ENCODE measurements at regions not wholly inside any gene's neighbourhood (a gene's known extent, or its start where the extent isn't known, plus 50 kb on each side); places are given as distances from the start of the nearest gene placed in this dataset.
"Not testable (repeated sequence)": the region's sequence is repeated elsewhere in the genome, so short reads cannot be mapped to it uniquely, and the experiment has no call there.

GRCh38 chr12:79991586-79991985, 56.7 kb upstream of the PPP1R12A start:
- DNase-seq (ENCODE audit: low read depth in 2 of 2), result no peak

DNA sequence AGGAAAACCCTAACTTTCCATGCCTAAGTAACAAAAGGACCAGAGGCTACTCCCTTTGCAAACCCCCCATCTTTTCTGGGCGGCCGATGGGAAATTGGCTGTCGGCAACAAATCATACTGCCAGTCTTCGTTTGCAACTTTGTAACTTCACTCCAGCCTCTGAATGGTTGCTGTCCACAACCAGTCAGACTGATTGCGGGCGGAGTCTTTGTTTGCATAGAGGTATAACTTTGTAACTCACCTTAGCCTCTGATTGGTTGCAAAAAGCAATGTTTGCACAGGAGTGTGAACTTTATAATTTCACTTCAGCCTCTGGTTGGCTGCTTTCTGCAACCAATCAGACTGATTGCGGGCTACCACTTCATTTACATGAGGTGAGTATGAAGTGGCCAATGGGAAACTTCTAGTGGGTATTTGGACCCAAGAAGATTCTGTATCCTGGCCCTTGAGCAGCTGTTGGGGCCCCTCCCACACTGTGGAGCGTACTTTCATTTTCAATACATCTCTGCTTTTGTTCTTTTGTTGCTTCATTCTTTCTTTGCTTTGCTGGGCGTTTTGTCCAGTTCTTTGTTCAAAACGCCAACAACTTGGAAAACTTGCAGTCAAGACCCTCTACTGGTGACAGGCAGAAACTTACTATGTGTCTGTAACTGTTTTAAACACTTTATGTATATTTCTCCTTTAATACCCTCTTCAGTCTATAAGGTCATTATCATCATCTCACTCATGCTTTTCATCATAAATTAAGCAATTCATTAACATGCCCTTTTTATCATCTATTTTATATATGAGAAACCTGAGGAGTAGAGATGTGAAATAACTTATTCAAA, 55.8 kb upstream of the PPP1R12A start:
- DNase-seq (ENCODE audit: low read depth in 2 of 2), result not testable (repeated sequence)

DNA sequence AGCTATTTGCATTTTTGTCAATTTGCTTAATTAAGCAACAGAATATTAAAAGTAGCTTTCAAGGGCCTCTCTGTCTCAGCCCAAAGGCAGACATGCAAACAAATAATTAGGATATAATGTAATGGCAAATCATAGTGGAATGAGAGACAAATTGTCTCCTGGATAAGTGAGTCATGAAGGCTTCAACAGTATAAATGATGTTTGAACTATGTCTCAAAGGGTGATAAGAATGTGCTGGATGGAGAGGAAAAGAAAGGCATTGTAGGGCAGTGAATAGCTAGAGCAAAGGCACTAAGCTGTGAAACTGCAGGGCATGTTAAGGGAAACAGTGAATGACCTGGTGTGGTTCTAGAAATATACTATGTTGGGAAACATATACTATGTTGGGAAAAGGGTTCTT, 53.5 kb upstream of the PPP1R12A start:
- DNase-seq (ENCODE audit: low read depth in 2 of 2), result no peak

DNA sequence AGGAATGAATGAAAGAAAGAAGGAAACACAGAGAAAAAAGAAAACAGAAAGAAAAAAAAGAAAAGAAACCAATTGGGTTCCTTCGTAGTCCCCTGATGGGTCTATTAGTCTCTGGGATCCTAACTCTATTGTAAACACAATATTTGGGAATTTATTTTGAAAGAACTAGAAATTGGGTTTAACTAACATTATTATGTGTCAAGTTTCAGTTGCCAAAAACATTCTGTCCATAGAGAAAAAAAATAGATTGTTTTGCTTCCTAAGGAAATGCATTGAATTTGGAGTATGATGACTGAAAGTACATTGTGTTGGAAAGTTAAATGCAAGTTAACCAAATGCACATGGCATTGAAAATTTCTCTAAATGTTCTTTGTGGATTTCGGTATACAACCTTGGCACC, 52.8 kb upstream of the PPP1R12A start:
- DNase-seq (ENCODE audit: low read depth in 2 of 2), result no peak

Data from stimulated activated CD4-positive, alpha-beta T cell treated with anti-CD3 and anti-CD28 coated beads, Interleukin-12 subunit alpha, Interleukin-12 subunit beta, amount 100 ng/mL, for 24 hours (primary cell).